Spinal cord (tissue), 9 donors: ENCODE measurements at regions not wholly inside any gene's neighbourhood (a gene's known extent, or its start where the extent isn't known, plus 50 kb on each side); places are given as distances from the start of the nearest gene placed in this dataset.
"Not testable (repeated sequence)": the region's sequence is repeated elsewhere in the genome, so short reads cannot be mapped to it uniquely, and the experiment has no call there.

Source experiments
- DNase-seq, 6 donors: peaks; one replicate each; pipeline versions ENCODE4 v3.0.0 to v3.0.0-alpha.2; 2013 to 2015; ENCODE audit warnings: low spot score in 6 of 6, low read depth in 4 of 6
- H3K27ac ChIP-seq: one replicate; pipeline ENCODE4 v1.5.1; 2013; ENCODE audit warnings: low read depth, low read length, control low read depth
- H3K27me3 ChIP-seq: one replicate; pipeline ENCODE4 v1.6.1; 2013; ENCODE audit warnings: low read length; ENCODE audit not compliant: control insufficient read depth, insufficient read depth
- H3K36me3 ChIP-seq: one replicate; pipeline ENCODE4 v1.6.1; 2013; ENCODE audit warnings: low read length; ENCODE audit not compliant: control insufficient read depth, insufficient read depth
- H3K4me1 ChIP-seq: one replicate; pipeline ENCODE4 v1.6.1; 2013; ENCODE audit warnings: low read length; ENCODE audit not compliant: control insufficient read depth, insufficient read depth
- H3K4me3 ChIP-seq: one replicate; pipeline ENCODE4 v1.5.1; 2013; ENCODE audit warnings: low read depth, low read length, control low read depth
- H3K9me3 ChIP-seq: one replicate; pipeline ENCODE4 v1.6.1; 2013; ENCODE audit warnings: low read length; ENCODE audit not compliant: control insufficient read depth, insufficient read depth
- WGBS: methylation state at CpG from one replicate; pipeline ENCODE4 v1.1.5; 2013; ENCODE audit warnings: missing lambda C conversion rate; ENCODE audit not compliant: insufficient coverage; 5-methylcytosine and 5-hydroxymethylcytosine counted together
- donor health status: healthy.

- Histone ChIP-seq H3K4me1 (no peaks in the 10 kb centered on the region), H3K36me3 (no peaks in the 10 kb centered on the region), H3K27me3 (no peaks in the 10 kb centered on the region), H3K9me3 (no peaks in the 10 kb centered on the region), H3K27ac (no peak overlapping the region), H3K4me3 (no peak overlapping the region)
- peak in 3 of 6 donors; percentile 2 to 37 (median 26) for DNase-seq
- no CpG with 5 or more reads among the region's 3 CpGs for WGBS
Observed at GRCh38 chr9:39587844-39588499, 232.5 kb downstream of the SPATA31A1 start.

GRCh38 chr9:39588500-39589137, 233.2 kb downstream of the SPATA31A1 start:
- Histone ChIP-seq H3K4me1 (no peaks in the 10 kb centered on the region), H3K36me3 (no peaks in the 10 kb centered on the region), H3K27ac (no peak overlapping the region), H3K4me3 (no peak overlapping the region), H3K27me3 (no peaks in the 10 kb centered on the region), H3K9me3 (no peaks in the 10 kb centered on the region)
- 44% methylated on average over 6 of the region's 8 CpGs for WGBS
- peak in 3 of 6 donors; percentile 2 to 67 (median 49) for DNase-seq

- not testable (repeated sequence) for H3K4me3 ChIP-seq, H3K27me3 ChIP-seq, H3K36me3 ChIP-seq, H3K27ac ChIP-seq, H3K4me1 ChIP-seq, H3K9me3 ChIP-seq, DNase-seq
- no CpG with 5 or more reads among the region's 24 CpGs for WGBS
Observed at GRCh38 chr9:39604089-39604488, 248.6 kb downstream of the SPATA31A1 start.

GRCh38 chr9:39611449-39612231, 256.2 kb downstream of the SPATA31A1 start:
- H3K27ac ChIP-seq, H3K36me3 ChIP-seq, H3K9me3 ChIP-seq, H3K4me3 ChIP-seq, H3K27me3 ChIP-seq, DNase-seq, H3K4me1 ChIP-seq: not testable (repeated sequence)
- WGBS: no CpG with 5 or more reads among the region's 4 CpGs

GRCh38 chr9:39616480-39616879, 261.0 kb downstream of the SPATA31A1 start:
- H3K27me3 ChIP-seq, H3K4me3 ChIP-seq, H3K4me1 ChIP-seq, H3K27ac ChIP-seq, H3K36me3 ChIP-seq, H3K9me3 ChIP-seq: not testable (repeated sequence)
- no CpG with 5 or more reads among the region's 4 CpGs for WGBS
- DNase-seq: peak in 1 of 6 donors; percentile 0

GRCh38 chr9:39624048-39624447, 268.6 kb downstream of the SPATA31A1 start:
- not testable (repeated sequence) for H3K27me3 ChIP-seq, H3K36me3 ChIP-seq, H3K9me3 ChIP-seq, DNase-seq, H3K27ac ChIP-seq, H3K4me3 ChIP-seq, H3K4me1 ChIP-seq
- no CpG with 5 or more reads among the region's 10 CpGs for whole genome bisulfite sequencing

- WGBS: no CpG with 5 or more reads among the region's 12 CpGs
- not testable (repeated sequence) for H3K4me1 ChIP-seq
Observed at GRCh38 chr9:39632071-39632470, 276.6 kb downstream of the SPATA31A1 start.

GRCh38 chr9:39649029-39649428, 293.6 kb downstream of the SPATA31A1 start:
- not testable (repeated sequence) for H3K4me1 ChIP-seq, DNase-seq, H3K9me3 ChIP-seq, H3K4me3 ChIP-seq, H3K36me3 ChIP-seq, H3K27me3 ChIP-seq, H3K27ac ChIP-seq

More at GRCh38 chr9:39632071-39632470, 276.6 kb downstream of the SPATA31A1 start:
- not testable (repeated sequence) for H3K36me3 ChIP-seq, H3K9me3 ChIP-seq, H3K27ac ChIP-seq, DNase-seq, H3K27me3 ChIP-seq, H3K4me3 ChIP-seq

- not testable (repeated sequence) for H3K4me3 ChIP-seq, H3K27me3 ChIP-seq, DNase-seq, H3K9me3 ChIP-seq, H3K4me1 ChIP-seq, H3K27ac ChIP-seq, H3K36me3 ChIP-seq
- WGBS: no CpG with 5 or more reads among the region's 4 CpGs
Observed at GRCh38 chr9:39656960-39657603, 301.6 kb downstream of the SPATA31A1 start.
